ENCODE measurements at regions not wholly inside any gene's neighbourhood (a gene's known extent, or its start where the extent isn't known, plus 50 kb on each side); places are given as distances from the start of the nearest gene placed in this dataset.
"Not testable (repeated sequence)": the region's sequence is repeated elsewhere in the genome, so short reads cannot be mapped to it uniquely, and the experiment has no call there.

DNA sequence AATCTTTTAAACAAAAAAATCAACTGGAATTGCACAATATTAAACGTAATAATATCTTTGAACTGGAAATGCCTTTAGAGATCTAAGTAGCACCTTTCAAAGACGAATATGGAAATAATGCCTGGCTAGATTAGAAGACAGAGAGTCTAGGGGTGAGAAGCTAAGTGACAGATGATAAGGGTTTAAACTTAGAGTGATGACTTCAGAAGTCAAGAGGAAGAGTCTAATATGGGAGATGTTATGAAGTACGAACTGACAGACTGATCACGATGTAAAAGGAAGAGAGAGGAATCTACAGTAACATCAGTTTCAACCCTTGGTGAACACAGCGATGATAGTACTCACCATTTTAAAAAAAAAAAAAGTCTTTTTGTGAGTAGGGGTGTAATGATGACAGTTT lies 57.9 kb downstream of the HINT1 start:
- intact Hi-C loops (cut with DNase I; ENCODE audit: low total_unique reads) = no loop called here
- Histone ChIP-seq H3K27me3 (no peaks in the 10 kb centered on the region), H3K27ac (no peak overlapping the region), H3K4me1 (no peaks in the 10 kb centered on the region), H3K36me3 (no peaks in the 10 kb centered on the region), H3K9me3 (no peaks in the 10 kb centered on the region), H3K4me3 (no peak overlapping the region)
- TF ChIP-seq, protein P1, sequence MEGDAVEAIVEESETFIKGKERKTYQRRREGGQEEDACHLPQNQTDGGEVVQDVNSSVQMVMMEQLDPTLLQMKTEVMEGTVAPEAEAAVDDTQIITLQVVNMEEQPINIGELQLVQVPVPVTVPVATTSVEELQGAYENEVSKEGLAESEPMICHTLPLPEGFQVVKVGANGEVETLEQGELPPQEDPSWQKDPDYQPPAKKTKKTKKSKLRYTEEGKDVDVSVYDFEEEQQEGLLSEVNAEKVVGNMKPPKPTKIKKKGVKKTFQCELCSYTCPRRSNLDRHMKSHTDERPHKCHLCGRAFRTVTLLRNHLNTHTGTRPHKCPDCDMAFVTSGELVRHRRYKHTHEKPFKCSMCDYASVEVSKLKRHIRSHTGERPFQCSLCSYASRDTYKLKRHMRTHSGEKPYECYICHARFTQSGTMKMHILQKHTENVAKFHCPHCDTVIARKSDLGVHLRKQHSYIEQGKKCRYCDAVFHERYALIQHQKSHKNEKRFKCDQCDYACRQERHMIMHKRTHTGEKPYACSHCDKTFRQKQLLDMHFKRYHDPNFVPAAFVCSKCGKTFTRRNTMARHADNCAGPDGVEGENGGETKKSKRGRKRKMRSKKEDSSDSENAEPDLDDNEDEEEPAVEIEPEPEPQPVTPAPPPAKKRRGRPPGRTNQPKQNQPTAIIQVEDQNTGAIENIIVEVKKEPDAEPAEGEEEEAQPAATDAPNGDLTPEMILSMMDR (IDR thresholded peaks at IDR 0.05) = no peak
- no peak for DNase-seq

DNA sequence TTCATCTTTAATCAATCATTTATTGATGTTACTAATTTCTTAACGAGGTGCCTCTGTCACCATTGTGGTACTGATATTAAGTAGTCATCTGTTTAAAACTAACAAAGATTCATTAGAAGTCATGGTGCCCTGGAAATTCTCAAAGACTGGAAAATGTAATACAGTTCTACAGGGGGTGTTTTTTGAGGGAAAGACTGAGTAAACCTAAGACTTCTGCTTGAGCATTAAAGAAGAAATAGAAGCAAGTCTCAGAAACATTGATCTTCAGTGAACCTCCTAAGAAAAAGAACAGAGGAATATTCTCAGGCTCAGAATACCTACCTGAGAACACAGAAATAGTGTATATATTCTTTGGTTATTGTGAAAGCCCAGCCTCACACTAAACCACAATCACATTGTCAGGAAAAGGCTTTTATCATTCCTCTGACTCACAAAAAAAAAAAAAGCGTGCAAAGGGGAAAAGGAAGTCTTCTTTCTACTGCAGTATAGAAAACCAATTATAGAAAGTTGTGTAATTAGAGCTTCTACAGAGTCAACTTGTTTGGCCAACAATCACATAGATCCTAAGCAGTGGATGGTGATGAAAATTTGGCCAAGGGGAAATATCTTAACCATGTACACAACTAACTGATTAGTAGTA lies 60.8 kb downstream of the HINT1 start:
- H3K4me3 ChIP-seq = no peak overlapping the region
- no peaks in the 10 kb centered on the region for H3K9me3 ChIP-seq
- intact Hi-C loops (cut with DNase I; ENCODE audit: low total_unique reads) = no loop called here
- DNase-seq = no peak
- H3K36me3 ChIP-seq = no peaks in the 10 kb centered on the region
- no peaks in the 10 kb centered on the region for H3K27me3 ChIP-seq
- H3K27ac ChIP-seq = no peak overlapping the region
- TF ChIP-seq, protein P1 (IDR thresholded peaks at IDR 0.05) = no peak
- no peaks in the 10 kb centered on the region for H3K4me1 ChIP-seq

DNA sequence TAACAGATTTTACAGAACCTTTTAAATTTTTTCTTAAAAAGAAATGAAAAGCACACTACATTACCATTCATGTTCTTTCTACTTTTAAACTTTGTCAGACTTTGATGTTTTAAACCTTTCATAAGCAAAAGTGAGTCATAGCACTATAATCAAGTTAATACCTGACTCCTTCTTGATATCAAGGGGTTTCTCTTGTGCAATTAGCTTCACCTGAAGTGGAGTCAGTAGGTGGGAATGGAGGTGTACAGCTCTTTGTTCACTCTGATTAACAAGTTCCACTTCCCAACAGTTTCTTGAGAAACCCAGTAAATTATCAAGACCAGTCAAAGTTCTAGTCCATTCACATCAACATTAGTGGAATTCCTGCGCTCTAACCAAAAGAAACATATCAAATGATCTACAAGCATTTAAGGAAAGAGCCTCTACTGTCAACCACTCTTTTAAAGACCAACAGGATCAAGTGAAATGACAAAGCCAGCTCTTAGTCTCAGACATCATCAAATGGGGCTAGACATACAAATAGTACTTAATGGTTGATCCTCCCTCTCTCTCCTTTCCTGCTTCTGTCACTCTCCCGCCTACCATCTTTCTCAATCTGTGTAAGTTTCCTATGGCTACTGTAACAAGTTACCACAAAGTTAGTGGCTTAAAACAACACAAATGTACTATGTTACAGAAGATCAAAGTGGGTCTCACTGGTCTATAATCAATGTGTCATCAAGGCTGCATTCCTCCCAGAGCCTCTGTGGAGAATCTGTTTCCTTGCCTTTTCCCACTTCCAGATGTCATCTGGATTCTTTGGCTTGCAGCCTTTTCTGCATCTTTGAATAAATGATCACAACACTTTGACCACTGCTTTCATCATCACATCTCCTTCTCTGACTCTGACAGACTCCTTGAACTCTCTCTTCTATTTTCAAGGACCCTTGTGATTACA lies 68.0 kb downstream of the HINT1 start:
- Histone ChIP-seq H3K27me3 (no peaks in the 10 kb centered on the region), H3K27ac (no peak overlapping the region), H3K9me3 (peaks cover 0 to 8% (median 0%) of the 10 kb centered on the region in 3 donors), H3K36me3 (no peaks in the 10 kb centered on the region), H3K4me3 (no peak overlapping the region), H3K4me1 (no peaks in the 10 kb centered on the region)
- DNase-seq = no peak
- intact Hi-C loops (cut with DNase I; ENCODE audit: low total_unique reads) = no loop called here
- TF ChIP-seq, protein P1 (IDR thresholded peaks at IDR 0.05) = no peak

DNA sequence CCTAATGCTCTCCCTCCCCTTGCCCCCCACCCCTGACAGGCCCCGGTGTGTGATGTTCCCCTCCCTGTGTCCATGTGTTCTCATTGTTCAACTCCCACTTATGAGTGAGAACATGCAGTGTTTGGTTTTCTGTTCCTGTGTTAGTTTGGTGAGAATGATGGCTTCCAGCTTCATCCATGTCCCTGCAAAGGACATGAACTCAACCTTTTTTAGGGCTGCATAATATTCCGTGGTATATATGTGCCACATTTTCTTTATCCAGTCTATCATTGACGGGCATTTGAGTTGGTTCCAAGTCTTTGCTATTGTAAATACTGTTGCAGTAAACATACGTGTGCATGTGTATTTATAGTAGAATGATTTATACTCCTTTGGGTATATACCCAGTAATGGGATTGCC lies 69.5 kb downstream of the HINT1 start:
- DNase-seq; H3K27ac ChIP-seq; H3K27me3 ChIP-seq; H3K9me3 ChIP-seq; H3K4me1 ChIP-seq; H3K36me3 ChIP-seq; intact Hi-C loops (cut with DNase I; ENCODE audit: low total_unique reads); H3K4me3 ChIP-seq: not testable (repeated sequence)

DNA sequence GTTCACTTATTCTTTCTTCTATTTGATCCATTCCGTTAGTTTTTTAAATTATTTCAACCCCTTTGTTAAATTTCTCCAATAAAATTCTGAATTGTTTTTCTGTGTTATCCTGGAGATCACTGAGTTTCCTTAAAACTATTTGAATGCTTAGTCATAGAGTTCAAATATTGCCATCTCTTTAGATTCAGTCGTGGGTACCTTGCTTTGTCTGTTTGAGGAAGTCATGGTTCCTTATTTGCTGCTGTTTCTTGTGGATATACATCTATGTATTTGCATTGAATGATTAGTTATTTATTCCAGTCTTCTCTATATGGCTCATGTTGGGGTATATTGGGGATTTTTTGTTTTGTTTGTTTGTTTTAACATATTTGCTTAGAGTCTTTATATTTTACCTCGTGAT lies 80.6 kb downstream of the HINT1 start:
- TF ChIP-seq, protein P1 (IDR thresholded peaks at IDR 0.05) = no peak
- H3K27me3 ChIP-seq = no peaks in the 10 kb centered on the region
- no peaks in the 10 kb centered on the region for H3K4me1 ChIP-seq
- H3K4me3 ChIP-seq = no peak overlapping the region
- no peak for DNase-seq
- intact Hi-C loops (cut with DNase I; ENCODE audit: low total_unique reads) = no loop called here
- H3K36me3 ChIP-seq = no peaks in the 10 kb centered on the region
- H3K27ac ChIP-seq = no peak overlapping the region
- peaks cover 0 to 5% (median 0%) of the 10 kb centered on the region in 3 donors for H3K9me3 ChIP-seq

DNA sequence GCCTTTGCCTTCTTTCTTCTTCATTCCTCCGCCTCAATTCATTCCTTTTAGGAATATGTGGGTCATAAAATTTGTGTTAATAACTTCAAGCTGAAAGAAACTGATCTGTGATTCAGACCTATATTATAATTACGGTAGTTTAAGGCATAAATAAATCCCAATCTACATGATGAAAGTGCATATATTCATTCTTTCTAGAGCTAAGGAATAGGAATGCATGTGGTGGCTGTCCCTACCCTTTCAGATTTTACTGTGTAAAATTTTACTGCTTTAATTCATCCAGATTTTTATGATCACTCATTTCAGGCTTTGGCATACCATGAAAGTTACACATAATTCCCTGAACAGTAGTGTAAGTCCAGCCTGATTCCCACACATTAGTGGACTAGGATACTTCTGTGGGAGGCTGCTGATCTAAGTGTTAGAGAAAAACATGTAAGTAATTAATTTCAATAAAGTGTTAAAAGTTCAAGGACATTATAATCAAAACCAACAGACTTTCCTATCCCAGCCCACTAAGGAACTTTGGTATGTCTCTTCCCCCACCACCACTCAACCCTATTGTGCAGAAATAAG lies 83.1 kb downstream of the HINT1 start:
- Histone ChIP-seq H3K9me3 (peaks cover 0 to under 1% (median 0%) of the 10 kb centered on the region in 3 donors), H3K36me3 (no peaks in the 10 kb centered on the region), H3K4me3 (no peak overlapping the region), H3K4me1 (no peaks in the 10 kb centered on the region), H3K27me3 (no peaks in the 10 kb centered on the region), H3K27ac (no peak overlapping the region)
- TF ChIP-seq, protein P1 (IDR thresholded peaks at IDR 0.05) = no peak
- intact Hi-C loops (cut with DNase I; ENCODE audit: low total_unique reads) = no loop called here
- DNase-seq = no peak

Data from tibial artery (tissue), 4 donors.